D721Med (cell line): ENCODE measurements at regions not wholly inside any gene's neighbourhood (a gene's known extent, or its start where the extent isn't known, plus 50 kb on each side); places are given as distances from the start of the nearest gene placed in this dataset.

Experiments used
- DNase-seq: peaks from one replicate; pipeline ENCODE4 v3.0.0; 2011; ENCODE audit warnings: low spot score; ENCODE audit not compliant: insufficient read length
- FAIRE-seq: peaks from 2 replicates; lab custom pipeline; 2011; peaks lifted over from hg19 to GRCh38; lab: Jason Lieb, UNC
- TF ChIP-seq, protein P1 (sequence below): IDR thresholded peaks from 2 replicates; pipeline ENCODE4 v1.5.1; 2012; ENCODE audit warnings: mild to moderate bottlenecking, control low read depth; ENCODE audit not compliant: insufficient read depth; ENCODE audit errors: missing control alignments

GRCh38 chr9:7358876-7359275 lies 440.7 kb downstream of the DMAC1 start:
- DNase-seq, result no peak
- FAIRE-seq, result no peak
- TF ChIP-seq, protein P1, sequence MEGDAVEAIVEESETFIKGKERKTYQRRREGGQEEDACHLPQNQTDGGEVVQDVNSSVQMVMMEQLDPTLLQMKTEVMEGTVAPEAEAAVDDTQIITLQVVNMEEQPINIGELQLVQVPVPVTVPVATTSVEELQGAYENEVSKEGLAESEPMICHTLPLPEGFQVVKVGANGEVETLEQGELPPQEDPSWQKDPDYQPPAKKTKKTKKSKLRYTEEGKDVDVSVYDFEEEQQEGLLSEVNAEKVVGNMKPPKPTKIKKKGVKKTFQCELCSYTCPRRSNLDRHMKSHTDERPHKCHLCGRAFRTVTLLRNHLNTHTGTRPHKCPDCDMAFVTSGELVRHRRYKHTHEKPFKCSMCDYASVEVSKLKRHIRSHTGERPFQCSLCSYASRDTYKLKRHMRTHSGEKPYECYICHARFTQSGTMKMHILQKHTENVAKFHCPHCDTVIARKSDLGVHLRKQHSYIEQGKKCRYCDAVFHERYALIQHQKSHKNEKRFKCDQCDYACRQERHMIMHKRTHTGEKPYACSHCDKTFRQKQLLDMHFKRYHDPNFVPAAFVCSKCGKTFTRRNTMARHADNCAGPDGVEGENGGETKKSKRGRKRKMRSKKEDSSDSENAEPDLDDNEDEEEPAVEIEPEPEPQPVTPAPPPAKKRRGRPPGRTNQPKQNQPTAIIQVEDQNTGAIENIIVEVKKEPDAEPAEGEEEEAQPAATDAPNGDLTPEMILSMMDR, result no peak

- no peak for DNase-seq
- FAIRE-seq, result no peak
- TF ChIP-seq, protein P1, result no peak
Measured at GRCh38 chr9:7354704-7355103, 444.9 kb downstream of the DMAC1 start.

DNA sequence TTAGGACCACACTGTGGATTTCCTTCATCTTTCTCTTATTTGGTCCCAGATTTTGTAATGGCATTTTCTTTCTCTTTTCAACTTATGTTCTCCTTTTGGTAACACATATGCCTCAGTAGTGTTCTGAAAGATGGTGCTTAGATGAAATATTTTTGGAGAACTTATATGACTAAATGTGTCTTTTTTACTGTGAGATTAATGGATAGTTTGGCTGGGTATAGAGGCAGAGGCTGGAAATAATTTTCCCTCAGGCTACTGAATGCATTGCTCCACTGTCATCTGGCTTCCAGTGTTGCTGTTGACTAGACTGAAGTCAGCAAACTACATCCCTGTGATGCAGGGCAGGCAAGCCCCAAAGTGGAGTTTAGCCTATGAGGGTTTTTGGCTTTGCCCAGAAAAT lies 450.9 kb downstream of the DMAC1 start:
- TF ChIP-seq, protein P1, result no peak
- FAIRE-seq (no peak), DNase-seq (no peak)

DNA sequence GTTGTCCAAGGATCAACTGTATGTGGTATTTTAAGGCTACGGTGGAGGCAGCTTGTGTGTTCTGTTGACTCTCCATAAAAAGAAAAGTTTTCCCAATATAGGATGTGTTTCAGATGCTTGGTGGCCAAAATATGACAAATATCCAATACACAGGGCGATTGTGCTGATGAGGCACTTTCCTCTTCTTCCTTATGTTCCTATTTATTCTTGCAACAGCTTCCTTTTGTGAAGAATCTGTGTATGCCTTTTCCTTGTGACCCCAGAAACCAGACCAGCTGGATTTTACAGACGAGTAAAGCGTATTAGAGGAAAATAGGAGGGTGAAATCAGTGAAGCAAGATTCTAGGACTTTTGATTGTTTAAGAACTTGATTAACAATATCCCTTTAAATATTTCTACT lies 452.0 kb downstream of the DMAC1 start:
- DNase-seq (no peak), FAIRE-seq (no peak)
- TF ChIP-seq, protein P1, result no peak

DNA sequence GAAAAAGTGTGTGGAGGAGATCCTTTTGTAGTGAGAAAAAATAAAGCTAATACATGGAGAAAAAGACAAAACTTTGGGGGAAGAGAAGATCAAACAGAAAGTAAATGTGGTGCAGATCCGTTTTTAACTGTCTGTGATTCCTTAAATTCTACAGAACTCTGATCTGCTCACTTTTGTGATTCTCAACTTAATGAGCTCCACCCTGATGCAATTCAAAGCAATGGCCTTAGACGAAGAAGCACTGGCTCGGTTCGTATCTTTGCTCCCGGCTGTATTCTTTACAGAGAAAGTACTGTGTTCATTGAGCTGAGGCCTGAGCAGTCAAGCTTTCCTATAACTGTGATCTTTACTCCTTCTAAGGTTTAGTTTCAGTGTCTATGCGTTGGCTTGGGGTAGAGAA lies 453.4 kb downstream of the DMAC1 start:
- FAIRE-seq, result no peak
- no peak for DNase-seq
- TF ChIP-seq, protein P1, result no peak

GRCh38 chr9:7342736-7343135 lies 456.8 kb downstream of the DMAC1 start:
- no peak for DNase-seq
- FAIRE-seq, result no peak
- TF ChIP-seq, protein P1, result no peak

DNA sequence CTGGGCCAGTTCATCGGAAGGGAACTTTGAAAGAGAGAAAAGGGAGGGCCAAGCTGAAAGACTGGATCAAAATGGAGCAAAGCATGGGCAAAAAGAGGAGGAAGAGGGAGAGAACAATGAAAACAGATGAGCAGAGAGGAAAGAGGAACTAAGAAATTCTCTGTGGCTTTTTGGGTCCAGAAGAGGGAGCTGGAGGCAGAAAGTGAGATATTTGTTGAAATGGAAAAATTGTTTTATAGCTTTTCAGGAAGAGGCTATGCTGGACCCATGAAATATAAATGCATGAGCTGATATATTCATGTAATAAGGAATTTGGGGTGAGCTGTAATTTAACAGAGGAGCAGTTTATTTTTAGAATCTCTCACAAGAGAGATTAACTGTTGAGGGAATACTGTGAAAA lies 457.3 kb downstream of the DMAC1 start:
- no peak for FAIRE-seq

More for the DNA sequence above, 457.3 kb downstream of the DMAC1 start:
- TF ChIP-seq, protein P1, result no peak
- DNase-seq, result no peak
